Activated naive CD4-positive, alpha-beta T cell treated with anti-CD3 and anti-CD28 coated beads, Interleukin-2, amount 10 ng/mL, durations not matched to agents 7 days and 5 days (primary cell): ENCODE measurements at regions not wholly inside any gene's neighbourhood (a gene's known extent, or its start where the extent isn't known, plus 50 kb on each side); places are given as distances from the start of the nearest gene placed in this dataset.
"Not testable (repeated sequence)": the region's sequence is repeated elsewhere in the genome, so short reads cannot be mapped to it uniquely, and the experiment has no call there.

Experiments
- CTCF ChIA-PET: fragments of 350-600 bp; sonication (Branson Sonifier 250); formaldehyde crosslinking; loops from one replicate; lab custom pipeline; 2021; ENCODE audit warnings: antibody characterized with exemption; lab: Charles Lee
- DNase-seq: peaks from one replicate; pipeline ENCODE4 v3.0.0-alpha.2; 2020
- H3K27ac Mint-ChIP-seq: one replicate; pipeline ENCODE4 v1.8.0; 2021; ENCODE audit warnings: mild to moderate bottlenecking, moderate library complexity, mixed read lengths
- H3K27me3 Mint-ChIP-seq: one replicate; pipeline ENCODE4 v1.8.0; 2021; ENCODE audit warnings: mild to moderate bottlenecking, mixed read lengths
- H3K36me3 Mint-ChIP-seq: one replicate; pipeline ENCODE4 v1.8.0; 2021; ENCODE audit warnings: mixed read lengths
- H3K4me1 Mint-ChIP-seq: one replicate; pipeline ENCODE4 v1.8.0; 2021; ENCODE audit warnings: mixed read lengths
- H3K4me3 Mint-ChIP-seq: one replicate; pipeline ENCODE4 v1.8.0; 2021; ENCODE audit warnings: mild to moderate bottlenecking, moderate library complexity, mixed read lengths
- H3K9me3 Mint-ChIP-seq: one replicate; pipeline ENCODE4 v1.8.0; 2021; ENCODE audit warnings: mixed read lengths

DNA sequence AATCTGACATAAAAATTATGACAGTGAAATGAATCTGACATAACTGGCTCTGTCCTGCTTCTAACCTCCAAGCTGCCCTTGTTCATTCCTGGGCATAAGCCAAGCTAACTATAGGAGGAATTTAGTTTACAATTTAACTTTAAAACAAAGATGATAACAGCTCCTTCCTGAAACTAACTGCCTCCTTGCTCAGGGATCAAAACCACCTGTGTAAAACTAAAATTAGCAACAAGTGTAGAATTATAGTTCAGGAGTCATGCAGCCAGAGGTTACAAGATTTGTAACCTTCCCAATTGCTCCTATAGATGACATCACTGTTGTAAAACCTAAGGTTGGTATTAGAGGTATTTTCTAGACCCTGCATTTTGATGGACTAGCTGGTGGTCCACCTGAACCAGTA lies 256.4 kb upstream of the POM121L12 start:
- CTCF ChIA-PET = no interaction called here
- Mint-ChIP-seq H3K4me1 (no peaks in the 10 kb centered on the region), H3K4me3 (no peak overlapping the region), H3K27ac (no peak overlapping the region), H3K27me3 (no peaks in the 10 kb centered on the region), H3K36me3 (no peaks in the 10 kb centered on the region), H3K9me3 (peaks cover 24% of the 10 kb centered on the region)
- no peak for DNase-seq

DNA sequence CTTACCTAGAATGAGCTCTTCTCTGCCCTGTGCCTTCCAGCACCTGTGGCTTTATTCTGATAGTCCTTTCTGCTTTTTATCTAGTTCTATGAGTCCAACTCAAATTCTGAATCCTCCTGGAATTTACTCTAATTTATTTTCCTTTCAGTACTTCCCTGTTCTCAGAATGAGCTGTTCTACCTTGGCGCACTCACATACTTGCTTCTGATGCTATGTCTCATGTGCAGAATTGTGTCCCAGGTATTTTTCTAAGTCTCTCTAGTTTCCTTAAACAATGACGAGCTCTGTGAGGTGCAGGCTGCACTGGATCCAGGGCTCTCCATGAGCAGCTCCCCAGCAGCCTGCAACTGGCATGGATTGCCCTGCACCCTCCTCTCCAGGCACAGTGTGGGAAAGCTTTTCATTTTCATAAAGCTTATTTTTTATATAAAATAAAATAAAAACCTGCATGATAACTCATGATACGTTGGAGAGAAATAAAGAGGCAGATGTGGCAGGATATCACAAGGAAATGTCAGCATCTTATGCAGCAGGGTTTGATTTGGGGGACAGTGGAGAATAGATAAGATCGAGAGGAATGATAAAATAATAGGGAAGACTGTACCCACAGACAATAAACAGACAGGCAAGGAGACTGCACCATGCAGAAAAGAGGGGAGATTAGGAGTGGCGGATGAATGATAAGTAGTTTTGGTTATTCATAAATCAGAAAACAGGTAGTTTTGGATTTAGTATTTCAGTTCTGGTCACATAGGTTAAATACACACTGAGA lies 258.2 kb upstream of the POM121L12 start:
- Mint-ChIP-seq H3K27ac (no peak overlapping the region), H3K36me3 (no peaks in the 10 kb centered on the region)
- CTCF ChIA-PET = interaction anchor here (0.6 kb wide), 1 partner anchor 338 kb away, joined by 3 read pairs; no protein-coding TSS in a partner anchor

DNA sequence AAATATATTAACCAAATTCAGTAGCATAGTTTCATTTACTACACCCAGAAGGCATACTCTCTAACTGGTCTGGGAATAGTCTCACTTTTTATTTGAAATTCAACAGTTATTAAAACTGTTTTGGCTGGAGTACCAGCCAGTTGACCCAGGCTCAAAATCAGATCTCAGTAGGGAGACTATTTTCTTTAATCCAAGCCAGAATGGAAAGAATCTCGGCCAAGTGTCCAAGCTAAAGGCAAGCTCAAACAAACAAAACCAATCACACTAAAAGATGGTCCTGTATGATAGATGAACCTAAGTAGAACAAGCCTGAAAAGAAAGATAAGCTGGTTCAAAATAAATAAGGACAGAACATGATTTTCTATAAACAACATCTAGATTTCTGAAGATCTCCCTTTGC lies 259.6 kb upstream of the POM121L12 start:
- Mint-ChIP-seq H3K27me3 (no peaks in the 10 kb centered on the region), H3K4me3 (no peak overlapping the region)

More for the DNA sequence above, 258.2 kb upstream of the POM121L12 start:
- no peak overlapping the region for H3K4me3 Mint-ChIP-seq
- H3K27me3 Mint-ChIP-seq = no peaks in the 10 kb centered on the region
- DNase-seq = no peak
- no peaks in the 10 kb centered on the region for H3K4me1 Mint-ChIP-seq
- peaks cover 19% of the 10 kb centered on the region for H3K9me3 Mint-ChIP-seq

DNA sequence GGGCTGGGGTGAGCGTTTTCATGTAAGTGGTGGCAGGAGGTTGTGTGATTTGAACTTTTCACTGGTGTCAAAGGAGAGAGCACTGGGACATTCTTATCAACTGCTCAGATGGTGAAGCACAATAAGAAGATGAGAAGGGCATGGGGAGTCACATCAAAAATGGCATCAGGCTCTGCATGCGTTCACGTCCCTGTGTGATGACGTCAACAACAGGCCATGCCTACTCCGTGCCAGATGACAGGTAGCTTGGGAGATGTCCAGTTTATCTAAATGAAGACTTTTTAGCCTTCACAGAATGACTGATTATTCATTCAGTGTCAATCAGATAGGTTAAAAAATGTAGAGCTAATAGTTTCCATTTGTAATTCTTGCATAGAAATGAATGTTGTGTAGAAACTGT lies 264.3 kb upstream of the POM121L12 start:
- Mint-ChIP-seq H3K4me1 (no peaks in the 10 kb centered on the region), H3K4me3 (no peak overlapping the region), H3K36me3 (no peaks in the 10 kb centered on the region), H3K9me3 (peaks cover 15% of the 10 kb centered on the region), H3K27me3 (no peaks in the 10 kb centered on the region), H3K27ac (no peak overlapping the region)
- no peak for DNase-seq
- CTCF ChIA-PET = no interaction called here

More for the DNA sequence above, 259.6 kb upstream of the POM121L12 start:
- H3K36me3 Mint-ChIP-seq = no peaks in the 10 kb centered on the region
- no peak for DNase-seq
- no peak overlapping the region for H3K27ac Mint-ChIP-seq
- H3K9me3 Mint-ChIP-seq = peaks cover 23% of the 10 kb centered on the region
- H3K4me1 Mint-ChIP-seq = no peaks in the 10 kb centered on the region
- CTCF ChIA-PET = no interaction called here

DNA sequence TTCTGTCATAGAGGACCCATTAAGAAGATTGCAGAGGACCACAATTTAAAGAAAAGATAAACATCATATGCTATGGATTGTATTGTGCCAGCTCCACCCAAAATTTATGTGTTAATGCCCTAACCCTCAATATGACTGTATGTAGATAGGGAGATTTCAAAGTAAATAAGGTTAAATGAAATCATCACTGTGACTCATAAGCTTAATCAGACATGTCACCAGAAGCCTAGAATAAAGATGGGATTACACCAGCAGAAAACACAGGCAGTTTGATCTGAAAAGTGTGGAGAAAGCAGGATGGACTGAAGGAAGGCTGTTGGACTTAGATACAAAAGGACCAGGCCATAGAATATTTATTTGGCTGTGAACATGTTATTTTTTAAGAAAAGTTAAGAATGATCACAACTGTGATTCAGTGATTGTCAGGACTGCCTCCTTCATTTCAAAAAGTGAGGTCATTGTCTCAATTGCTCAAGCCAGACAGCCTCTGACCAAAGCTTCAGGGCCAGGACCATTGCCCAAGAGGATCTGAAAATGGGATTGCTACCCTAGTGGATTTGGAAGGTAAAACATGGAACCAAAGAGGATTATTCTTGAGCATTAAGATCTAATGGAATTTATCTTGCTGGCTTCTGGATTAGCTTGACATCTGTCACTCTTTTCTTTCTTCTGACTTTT lies 270.8 kb upstream of the POM121L12 start:
- H3K4me1 Mint-ChIP-seq = no peaks in the 10 kb centered on the region
- no peaks in the 10 kb centered on the region for H3K27me3 Mint-ChIP-seq
- H3K4me3 Mint-ChIP-seq = no peak overlapping the region
- peaks cover 18% of the 10 kb centered on the region for H3K9me3 Mint-ChIP-seq
- CTCF ChIA-PET = no interaction called here
- DNase-seq = no peak
- H3K36me3 Mint-ChIP-seq = no peaks in the 10 kb centered on the region
- no peak overlapping the region for H3K27ac Mint-ChIP-seq

DNA sequence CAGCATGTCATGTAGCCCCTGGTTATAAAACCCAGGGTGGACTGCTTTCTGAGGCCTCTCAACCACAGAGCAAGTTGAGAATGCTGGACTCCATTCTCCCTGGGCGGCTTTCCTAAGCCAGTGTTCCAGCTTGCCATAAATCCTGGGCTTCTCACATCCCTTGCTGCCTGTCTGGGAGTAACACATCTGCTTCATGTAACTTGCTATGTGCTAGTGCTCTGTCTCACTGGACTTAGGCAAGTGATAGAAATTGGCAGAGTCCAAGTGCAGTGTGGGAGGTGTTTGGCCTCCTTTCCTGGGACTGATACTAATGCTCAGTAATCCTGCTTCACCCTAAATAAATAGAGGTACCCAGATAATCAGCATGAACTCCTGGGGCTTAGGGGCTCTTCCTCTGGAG lies 277.1 kb upstream of the POM121L12 start:
- DNase-seq = no peak
- CTCF ChIA-PET = no interaction called here
- no peaks in the 10 kb centered on the region for H3K27me3 Mint-ChIP-seq
- no peak overlapping the region for H3K4me3 Mint-ChIP-seq
- no peaks in the 10 kb centered on the region for H3K4me1 Mint-ChIP-seq
- H3K36me3 Mint-ChIP-seq = no peaks in the 10 kb centered on the region
- peaks cover 15% of the 10 kb centered on the region for H3K9me3 Mint-ChIP-seq
- no peak overlapping the region for H3K27ac Mint-ChIP-seq

DNA sequence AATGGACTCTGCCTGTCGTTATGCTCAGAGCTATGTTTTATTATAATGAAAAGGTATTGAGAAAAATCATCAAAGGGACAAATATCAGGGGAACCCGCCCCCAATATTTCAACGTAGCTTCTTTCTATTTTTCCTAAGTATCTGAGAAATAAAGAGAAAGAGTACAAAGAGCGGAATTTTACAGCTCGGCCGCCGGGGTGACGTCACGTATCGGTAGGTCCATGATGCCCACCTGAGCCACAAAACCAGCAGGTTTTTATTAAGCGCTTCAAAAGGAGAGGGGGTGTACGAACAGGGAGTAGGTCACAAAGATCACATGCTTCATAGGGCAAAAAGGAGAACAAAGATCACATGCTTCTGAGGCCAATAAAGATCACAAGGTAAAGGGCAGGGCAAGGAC lies 281.6 kb upstream of the POM121L12 start:
- no peaks in the 10 kb centered on the region for H3K4me1 Mint-ChIP-seq
- CTCF ChIA-PET = no interaction called here
- DNase-seq = no peak
- no peaks in the 10 kb centered on the region for H3K27me3 Mint-ChIP-seq
- no peak overlapping the region for H3K27ac Mint-ChIP-seq
- peaks cover 4% of the 10 kb centered on the region for H3K9me3 Mint-ChIP-seq
- no peaks in the 10 kb centered on the region for H3K36me3 Mint-ChIP-seq
- H3K4me3 Mint-ChIP-seq = no peak overlapping the region

DNA sequence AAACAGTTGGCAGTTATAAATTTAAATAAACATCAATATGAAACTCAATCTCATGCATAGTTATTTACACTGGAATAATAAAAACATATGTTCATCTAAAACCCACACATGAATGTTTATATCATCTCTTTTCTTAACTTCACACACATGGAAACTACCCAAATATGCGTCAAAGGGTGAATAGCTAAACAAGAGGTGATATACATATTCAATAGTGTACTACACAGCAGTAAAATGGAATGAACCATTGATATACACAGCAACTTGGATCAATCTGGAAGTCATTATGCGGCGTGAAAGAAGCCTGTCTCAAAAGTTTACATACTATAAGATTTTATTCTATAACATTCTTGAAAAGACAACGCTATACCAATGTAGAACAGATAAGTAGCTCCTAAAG lies 282.5 kb upstream of the POM121L12 start:
- Mint-ChIP-seq H3K27ac (no peak overlapping the region), H3K9me3 (peaks cover 4% of the 10 kb centered on the region), H3K27me3 (no peaks in the 10 kb centered on the region), H3K4me1 (no peaks in the 10 kb centered on the region), H3K4me3 (no peak overlapping the region), H3K36me3 (no peaks in the 10 kb centered on the region)
- CTCF ChIA-PET = no interaction called here
- DNase-seq = no peak

DNA sequence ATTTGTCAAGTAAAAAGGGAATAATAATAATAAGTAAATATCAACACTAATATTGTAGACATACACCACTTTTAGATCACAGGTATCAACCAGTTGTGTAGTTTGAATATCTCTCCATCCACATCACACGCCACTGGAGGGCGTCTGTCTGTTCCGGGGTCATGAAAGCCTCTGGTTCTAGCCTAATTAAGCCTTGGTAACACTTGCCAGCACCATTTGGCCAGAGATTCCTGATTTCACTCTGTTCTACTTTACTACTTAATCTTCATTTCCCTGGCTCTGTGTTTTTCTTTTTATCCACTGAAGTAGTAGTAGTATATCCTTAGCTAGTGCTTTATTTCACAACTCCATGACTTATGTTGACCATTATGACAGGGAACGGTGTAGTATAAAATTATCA lies 285.6 kb upstream of the POM121L12 start:
- Mint-ChIP-seq H3K27me3 (no peaks in the 10 kb centered on the region), H3K4me1 (no peaks in the 10 kb centered on the region), H3K27ac (no peak overlapping the region), H3K9me3 (peaks cover 6% of the 10 kb centered on the region), H3K36me3 (no peaks in the 10 kb centered on the region), H3K4me3 (no peak overlapping the region)
- no peak for DNase-seq
- CTCF ChIA-PET = no interaction called here

DNA sequence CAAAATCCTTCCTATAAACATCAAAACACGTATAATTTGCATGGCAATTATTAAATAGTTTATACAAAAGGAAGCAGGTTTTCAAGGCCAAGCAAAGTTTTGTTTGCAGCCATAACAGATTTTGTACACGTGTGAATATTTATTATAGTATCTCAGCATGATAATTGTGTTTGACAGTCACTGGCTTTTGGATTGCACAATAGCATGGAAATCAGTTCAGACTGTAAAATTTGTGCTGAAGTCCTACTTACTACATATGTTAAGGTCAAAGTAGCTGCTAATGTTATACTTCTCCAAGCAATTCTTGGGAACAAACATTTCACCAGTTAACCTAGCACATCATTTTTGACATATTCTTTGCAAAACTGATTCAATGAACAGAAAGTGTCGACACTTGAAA lies 287.6 kb upstream of the POM121L12 start:
- Mint-ChIP-seq H3K27ac (no peak overlapping the region), H3K4me3 (no peak overlapping the region), H3K27me3 (no peaks in the 10 kb centered on the region), H3K9me3 (peaks cover 16% of the 10 kb centered on the region), H3K36me3 (no peaks in the 10 kb centered on the region), H3K4me1 (no peaks in the 10 kb centered on the region)
- no peak for DNase-seq
- CTCF ChIA-PET = no interaction called here

DNA sequence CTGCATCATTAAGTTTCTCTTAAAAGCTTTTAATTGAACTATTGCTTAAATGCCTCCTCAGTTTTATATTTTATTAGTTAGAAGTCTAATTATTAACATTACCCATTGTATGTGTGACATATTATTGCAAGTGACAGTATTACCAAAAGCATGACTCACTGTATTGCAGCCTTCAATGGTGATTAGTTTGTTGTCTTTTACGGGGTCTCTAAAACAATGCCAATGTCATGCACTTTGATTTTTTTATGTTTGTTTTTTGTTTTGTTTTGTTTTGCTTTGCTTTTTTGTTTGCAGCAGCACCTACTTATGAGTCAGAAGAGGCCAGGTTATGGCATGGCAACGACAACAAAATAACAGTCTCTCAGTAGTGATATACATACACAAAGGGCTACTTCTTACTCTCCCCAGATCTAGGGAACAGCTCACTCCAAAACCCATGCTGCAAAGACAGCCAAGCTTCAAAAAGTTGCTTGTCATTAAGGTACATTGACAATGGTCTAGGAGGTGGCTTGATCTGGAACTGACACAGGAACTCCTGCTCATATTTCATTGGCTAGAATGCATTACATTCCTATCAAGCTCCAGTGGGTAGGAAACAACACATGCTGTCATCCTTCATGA lies 293.7 kb upstream of the POM121L12 start:
- CTCF ChIA-PET = no interaction called here
- DNase-seq = no peak
- H3K4me3 Mint-ChIP-seq = no peak overlapping the region
- H3K36me3 Mint-ChIP-seq = no peaks in the 10 kb centered on the region
- H3K27ac Mint-ChIP-seq = no peak overlapping the region
- no peaks in the 10 kb centered on the region for H3K4me1 Mint-ChIP-seq
- H3K9me3 Mint-ChIP-seq = peaks cover 24% of the 10 kb centered on the region
- H3K27me3 Mint-ChIP-seq = no peaks in the 10 kb centered on the region

DNA sequence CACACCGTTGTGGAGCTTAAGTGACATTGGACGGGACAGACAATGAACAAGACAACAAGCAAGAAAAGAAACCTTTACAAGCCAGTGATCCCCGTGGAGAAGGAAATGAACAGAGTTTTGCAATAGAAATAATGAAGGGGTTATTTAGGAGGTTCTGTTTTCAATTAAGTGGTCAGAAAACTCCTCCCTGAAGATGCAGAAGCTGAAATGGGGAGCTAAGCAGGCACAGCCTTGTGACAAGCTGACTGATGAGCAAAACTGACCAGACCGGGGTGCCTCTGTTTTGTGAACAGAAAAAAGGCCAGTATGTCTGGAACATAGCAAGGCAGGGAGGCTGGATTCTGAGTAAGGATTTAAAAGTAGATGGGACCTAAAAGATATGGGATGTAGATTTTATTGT lies 299.8 kb upstream of the POM121L12 start:
- Mint-ChIP-seq H3K36me3 (no peaks in the 10 kb centered on the region), H3K27ac (no peak overlapping the region)
- no peak for DNase-seq

DNA sequence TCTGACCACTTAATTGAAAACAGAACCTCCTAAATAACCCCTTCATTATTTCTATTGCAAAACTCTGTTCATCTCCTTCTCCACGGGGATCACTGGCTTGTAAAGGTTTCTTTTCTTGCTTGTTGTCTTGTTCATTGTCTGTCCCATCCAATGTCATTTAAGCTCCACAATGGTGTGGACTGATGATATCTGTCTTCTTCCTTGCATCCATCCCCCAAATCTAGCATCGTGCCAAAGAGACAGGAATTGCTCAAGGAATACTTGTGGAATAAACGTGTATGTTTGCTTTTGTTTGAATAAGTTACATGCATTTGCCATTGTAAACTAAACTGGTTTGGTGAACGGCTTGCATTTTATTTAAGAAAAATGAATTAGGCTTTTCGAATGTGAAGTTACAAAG lies 306.8 kb upstream of the POM121L12 start:
- H3K27me3 Mint-ChIP-seq, H3K4me3 Mint-ChIP-seq, H3K27ac Mint-ChIP-seq, CTCF ChIA-PET, H3K36me3 Mint-ChIP-seq, DNase-seq, H3K4me1 Mint-ChIP-seq: not testable (repeated sequence)
- peaks cover 12% of the 10 kb centered on the region for H3K9me3 Mint-ChIP-seq

More for the DNA sequence above, 299.8 kb upstream of the POM121L12 start:
- Mint-ChIP-seq H3K4me3 (no peak overlapping the region), H3K9me3 (peaks cover 24% of the 10 kb centered on the region), H3K4me1 (no peaks in the 10 kb centered on the region), H3K27me3 (no peaks in the 10 kb centered on the region)
- CTCF ChIA-PET = no interaction called here

DNA sequence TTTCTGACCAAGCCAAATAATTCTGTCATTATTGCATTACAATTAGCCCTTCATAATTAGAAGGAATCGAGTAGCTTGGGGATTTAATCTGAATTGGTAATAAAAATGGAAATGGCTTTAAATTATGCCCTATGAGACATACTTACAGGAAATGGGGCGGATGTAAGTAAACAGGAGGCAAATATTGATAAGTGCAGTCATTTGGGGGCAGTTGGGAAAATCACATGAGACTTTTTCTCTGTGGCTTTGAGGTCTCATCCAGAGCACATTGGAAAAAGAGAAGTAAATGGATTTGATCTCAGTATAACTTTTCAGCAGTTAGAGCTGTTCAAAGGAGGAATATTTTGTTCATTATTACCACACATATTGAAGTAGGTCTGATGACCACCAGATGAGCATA lies 307.8 kb upstream of the POM121L12 start:
- H3K4me1 Mint-ChIP-seq = no peaks in the 10 kb centered on the region
- DNase-seq = no peak
- peaks cover 19% of the 10 kb centered on the region for H3K9me3 Mint-ChIP-seq
- H3K36me3 Mint-ChIP-seq = no peaks in the 10 kb centered on the region
- CTCF ChIA-PET = no interaction called here
- H3K27me3 Mint-ChIP-seq = no peaks in the 10 kb centered on the region
- H3K4me3 Mint-ChIP-seq = no peak overlapping the region
- H3K27ac Mint-ChIP-seq = no peak overlapping the region

DNA sequence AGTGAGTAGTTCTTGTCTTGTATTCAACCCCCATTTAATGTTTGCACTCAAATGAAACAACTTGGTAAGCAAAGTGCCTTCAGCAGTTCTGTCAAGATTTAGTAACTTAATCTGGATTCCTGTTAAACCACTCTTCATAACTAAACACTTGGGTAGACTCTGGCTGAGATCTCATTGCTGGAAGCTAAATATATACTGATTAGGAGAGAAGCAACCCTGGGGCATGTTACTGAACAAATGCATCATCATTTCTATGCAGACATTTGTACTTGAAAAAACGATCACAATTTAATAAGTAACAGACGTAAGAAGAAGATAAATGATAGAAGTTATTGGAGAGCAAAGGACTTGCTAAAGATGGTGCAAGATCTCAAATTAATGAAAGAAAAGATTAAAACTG lies 308.4 kb upstream of the POM121L12 start:
- no peak for DNase-seq
- CTCF ChIA-PET = no interaction called here
- Mint-ChIP-seq H3K4me3 (no peak overlapping the region), H3K9me3 (peaks cover 19% of the 10 kb centered on the region), H3K4me1 (no peaks in the 10 kb centered on the region), H3K27me3 (no peaks in the 10 kb centered on the region), H3K27ac (no peak overlapping the region), H3K36me3 (no peaks in the 10 kb centered on the region)
